BLaER1 (cell line): ENCODE measurements at regions not wholly inside any gene's neighbourhood (a gene's known extent, or its start where the extent isn't known, plus 50 kb on each side); places are given as distances from the start of the nearest gene placed in this dataset.
"Not testable (repeated sequence)": the region's sequence is repeated elsewhere in the genome, so short reads cannot be mapped to it uniquely, and the experiment has no call there.

Source experiments
- H3K27ac ChIP-seq: shearing (Covaris generic); formaldehyde crosslinking; 2 replicates; pipeline ENCODE4 v1.8.1; 2022
- H3K27me3 ChIP-seq: shearing (Covaris generic); formaldehyde crosslinking; 2 replicates; pipeline ENCODE4 v1.8.1; 2022
- H3K36me3 ChIP-seq: shearing (Covaris generic); formaldehyde crosslinking; 2 replicates; pipeline ENCODE4 v1.8.1; 2022
- H3K4me1 ChIP-seq: shearing (Covaris generic); formaldehyde crosslinking; 2 replicates; pipeline ENCODE4 v1.8.1; 2022
- H3K4me2 ChIP-seq: shearing (Covaris generic); formaldehyde crosslinking; 2 replicates; pipeline ENCODE4 v1.8.1; 2022
- H3K4me3 ChIP-seq: shearing (Covaris generic); formaldehyde crosslinking; 2 replicates; pipeline ENCODE4 v1.8.1; 2022
- H3K9ac ChIP-seq: shearing (Covaris generic); formaldehyde crosslinking; 2 replicates; pipeline ENCODE4 v1.8.1; 2022
- H3K9me3 ChIP-seq: shearing (Covaris generic); formaldehyde crosslinking; 2 replicates; pipeline ENCODE4 v1.8.1; 2022
- H4K20me1 ChIP-seq: shearing (Covaris generic); formaldehyde crosslinking; 2 replicates; pipeline ENCODE4 v1.8.1; 2022
- Cebpa-rat ChIP-seq: shearing (Covaris generic); IDR thresholded peaks from 2 replicates; pipeline ENCODE4 v1.8.1; 2022

- no peaks in the 10 kb centered on the region for H3K27me3 ChIP-seq
- H3K9me3 ChIP-seq, result no peaks in the 10 kb centered on the region
- 0 out of 2 replicates have a peak, but pooled peaks cover 7% of the 10 kb centered on the region for H3K4me1 ChIP-seq
- no peaks in the 10 kb centered on the region for H3K36me3 ChIP-seq
- no peak overlapping the region for H3K27ac ChIP-seq
- H3K4me3 ChIP-seq, result no peak overlapping the region
- no peak for TF ChIP-seq Cebpa-rat
- no peaks in the 10 kb centered on the region for H4K20me1 ChIP-seq
- H3K4me2 ChIP-seq, result no peak overlapping the region
- no peak overlapping the region for H3K9ac ChIP-seq
Observed at GRCh38 chr3:5768281-5768945, 580.9 kb downstream of the EDEM1 start.

GRCh38 chr3:5769825-5770224 lies 582.3 kb downstream of the EDEM1 start:
- Histone ChIP-seq H3K9me3 (no peaks in the 10 kb centered on the region), H3K4me2 (no peak overlapping the region), H3K27me3 (no peaks in the 10 kb centered on the region), H3K4me3 (no peak overlapping the region), H3K27ac (no peak overlapping the region), H3K4me1 (0 out of 2 replicates have a peak, but pooled peaks cover 7% of the 10 kb centered on the region), H4K20me1 (no peaks in the 10 kb centered on the region), H3K36me3 (no peaks in the 10 kb centered on the region), H3K9ac (no peak overlapping the region)
- no peak for TF ChIP-seq Cebpa-rat

GRCh38 chr3:5774337-5774736 lies 586.8 kb downstream of the EDEM1 start:
- Histone ChIP-seq H3K27me3 (no peaks in the 10 kb centered on the region), H3K9ac (no peak overlapping the region), H3K4me1 (no peaks in the 10 kb centered on the region), H4K20me1 (no peaks in the 10 kb centered on the region), H3K36me3 (no peaks in the 10 kb centered on the region), H3K4me2 (no peak overlapping the region), H3K27ac (no peak overlapping the region), H3K4me3 (no peak overlapping the region), H3K9me3 (peaks cover 6% of the 10 kb centered on the region; the same call in 1 of the 2 replicates)
- TF ChIP-seq Cebpa-rat, result no peak

- not testable (repeated sequence) for H3K9ac ChIP-seq, H3K4me3 ChIP-seq, H3K4me1 ChIP-seq, H3K9me3 ChIP-seq, H4K20me1 ChIP-seq, H3K36me3 ChIP-seq, H3K27ac ChIP-seq, H3K27me3 ChIP-seq, H3K4me2 ChIP-seq
Observed at GRCh38 chr3:5775100-5775499, 587.6 kb downstream of the EDEM1 start.

GRCh38 chr3:5784690-5785089 lies 597.2 kb downstream of the EDEM1 start:
- H3K9me3 ChIP-seq, result no peaks in the 10 kb centered on the region
- no peaks in the 10 kb centered on the region for H3K36me3 ChIP-seq
- H3K27me3 ChIP-seq, result no peaks in the 10 kb centered on the region
- H3K4me3 ChIP-seq, result no peak overlapping the region
- H4K20me1 ChIP-seq, result no peaks in the 10 kb centered on the region
- no peak for TF ChIP-seq Cebpa-rat
- H3K9ac ChIP-seq, result no peak overlapping the region
- H3K4me2 ChIP-seq, result no peak overlapping the region
- H3K27ac ChIP-seq, result no peak overlapping the region
- H3K4me1 ChIP-seq, result no peaks in the 10 kb centered on the region

GRCh38 chr3:5787861-5788488 lies 600.5 kb downstream of the EDEM1 start:
- no peak overlapping the region for H3K9ac ChIP-seq
- H3K4me3 ChIP-seq, result no peak overlapping the region
- no peak overlapping the region for H3K27ac ChIP-seq
- H3K27me3 ChIP-seq, result no peaks in the 10 kb centered on the region
- H3K4me2 ChIP-seq, result no peak overlapping the region
- no peaks in the 10 kb centered on the region for H3K36me3 ChIP-seq
- no peaks in the 10 kb centered on the region for H3K9me3 ChIP-seq
- H3K4me1 ChIP-seq, result no peaks in the 10 kb centered on the region
- no peak for TF ChIP-seq Cebpa-rat
- H4K20me1 ChIP-seq, result no peaks in the 10 kb centered on the region

- Histone ChIP-seq H3K27ac (no peak overlapping the region), H3K4me2 (no peak overlapping the region), H3K4me3 (no peak overlapping the region), H3K9ac (no peak overlapping the region), H3K4me1 (no peaks in the 10 kb centered on the region), H3K27me3 (no peaks in the 10 kb centered on the region), H3K9me3 (0 out of 2 replicates have a peak, but pooled peaks cover 1% of the 10 kb centered on the region), H3K36me3 (no peaks in the 10 kb centered on the region), H4K20me1 (no peaks in the 10 kb centered on the region)
- TF ChIP-seq Cebpa-rat, result no peak
Observed at GRCh38 chr3:5788496-5788895, 601.0 kb downstream of the EDEM1 start.

GRCh38 chr3:5791558-5791957 lies 604.1 kb downstream of the EDEM1 start:
- Histone ChIP-seq H3K9me3 (0 out of 2 replicates have a peak, but pooled peaks cover 4% of the 10 kb centered on the region), H3K4me1 (no peaks in the 10 kb centered on the region), H3K27ac (no peak overlapping the region), H3K4me2 (no peak overlapping the region), H4K20me1 (no peaks in the 10 kb centered on the region), H3K27me3 (no peaks in the 10 kb centered on the region), H3K4me3 (no peak overlapping the region), H3K36me3 (no peaks in the 10 kb centered on the region), H3K9ac (no peak overlapping the region)
- TF ChIP-seq Cebpa-rat, result no peak

- Histone ChIP-seq H3K4me1 (no peaks in the 10 kb centered on the region), H3K36me3 (no peaks in the 10 kb centered on the region), H3K4me3 (no peak overlapping the region), H3K27me3 (no peaks in the 10 kb centered on the region), H3K9me3 (0 out of 2 replicates have a peak, but pooled peaks cover 4% of the 10 kb centered on the region), H4K20me1 (no peaks in the 10 kb centered on the region), H3K9ac (no peak overlapping the region), H3K4me2 (no peak overlapping the region), H3K27ac (no peak overlapping the region)
- TF ChIP-seq Cebpa-rat, result no peak
Observed at GRCh38 chr3:5796541-5796940, 609.0 kb downstream of the EDEM1 start.

GRCh38 chr3:5798809-5799208 lies 611.3 kb downstream of the EDEM1 start:
- Histone ChIP-seq H3K27me3 (no peaks in the 10 kb centered on the region), H3K36me3 (no peaks in the 10 kb centered on the region), H3K9me3 (no peaks in the 10 kb centered on the region), H3K4me3 (no peak overlapping the region), H3K27ac (no peak overlapping the region), H3K9ac (no peak overlapping the region), H4K20me1 (no peaks in the 10 kb centered on the region), H3K4me2 (no peak overlapping the region), H3K4me1 (no peaks in the 10 kb centered on the region)
- no peak for TF ChIP-seq Cebpa-rat
